Type B pancreatic cell (in vitro differentiated cells): ENCODE measurements at regions not wholly inside any gene's neighbourhood (a gene's known extent, or its start where the extent isn't known, plus 50 kb on each side); places are given as distances from the start of the nearest gene placed in this dataset.

ENCODE experiments used
- DNase-seq: peaks from one replicate; pipeline ENCODE4 v3.0.0; 2021; ENCODE audit warnings: mixed read lengths; ENCODE audit not compliant: unreplicated experiment; ENCODE audit errors: extremely low spot score
- H3K27ac Mint-ChIP-seq: 2 replicates; pipeline ENCODE4 v1.8.0; 2021; ENCODE audit warnings: mild to moderate bottlenecking, mixed read lengths
- H3K27me3 Mint-ChIP-seq: 2 replicates; pipeline ENCODE4 v1.8.0; 2021; ENCODE audit warnings: mixed read lengths
- H3K36me3 Mint-ChIP-seq: 2 replicates; pipeline ENCODE4 v1.8.0; 2021; ENCODE audit warnings: mixed read lengths
- H3K4me1 Mint-ChIP-seq: one replicate; pipeline ENCODE4 v1.8.0; 2021; ENCODE audit warnings: mixed read lengths; ENCODE audit not compliant: unreplicated experiment
- H3K4me3 Mint-ChIP-seq: 2 replicates; pipeline ENCODE4 v1.8.0; 2021; ENCODE audit warnings: mild to moderate bottlenecking, mixed read lengths
- H3K9me3 Mint-ChIP-seq: 2 replicates; pipeline ENCODE4 v1.8.0; 2021; ENCODE audit warnings: mixed read lengths
- TF ChIP-seq, protein P1 (sequence below): fragments of 200-600 bp; sonication (generic); conservative IDR thresholded peaks from 2 replicates; pipeline ENCODE4 v1.5.0; 2021; ENCODE audit warnings: antibody characterized with exemption, mild to moderate bottlenecking

DNA sequence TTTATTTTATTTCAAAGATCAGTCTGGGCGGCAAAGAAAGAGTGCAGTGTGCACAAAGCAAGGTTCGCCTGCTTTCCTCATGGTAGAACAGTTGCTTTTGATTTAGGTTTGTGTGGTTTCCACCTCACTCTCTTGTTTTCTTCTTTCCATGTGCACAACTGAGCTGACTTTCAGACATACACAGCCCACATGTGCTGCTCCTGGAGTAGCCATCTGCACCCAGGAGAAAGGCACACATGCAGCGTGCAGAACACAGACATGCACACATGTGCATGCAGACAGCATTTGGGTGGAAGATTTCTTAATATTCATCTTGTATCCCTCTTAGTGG is 302.1 kb downstream of the FZD1 start:
- H3K36me3 Mint-ChIP-seq: no peaks in the 10 kb centered on the region
- TF ChIP-seq, protein P1, sequence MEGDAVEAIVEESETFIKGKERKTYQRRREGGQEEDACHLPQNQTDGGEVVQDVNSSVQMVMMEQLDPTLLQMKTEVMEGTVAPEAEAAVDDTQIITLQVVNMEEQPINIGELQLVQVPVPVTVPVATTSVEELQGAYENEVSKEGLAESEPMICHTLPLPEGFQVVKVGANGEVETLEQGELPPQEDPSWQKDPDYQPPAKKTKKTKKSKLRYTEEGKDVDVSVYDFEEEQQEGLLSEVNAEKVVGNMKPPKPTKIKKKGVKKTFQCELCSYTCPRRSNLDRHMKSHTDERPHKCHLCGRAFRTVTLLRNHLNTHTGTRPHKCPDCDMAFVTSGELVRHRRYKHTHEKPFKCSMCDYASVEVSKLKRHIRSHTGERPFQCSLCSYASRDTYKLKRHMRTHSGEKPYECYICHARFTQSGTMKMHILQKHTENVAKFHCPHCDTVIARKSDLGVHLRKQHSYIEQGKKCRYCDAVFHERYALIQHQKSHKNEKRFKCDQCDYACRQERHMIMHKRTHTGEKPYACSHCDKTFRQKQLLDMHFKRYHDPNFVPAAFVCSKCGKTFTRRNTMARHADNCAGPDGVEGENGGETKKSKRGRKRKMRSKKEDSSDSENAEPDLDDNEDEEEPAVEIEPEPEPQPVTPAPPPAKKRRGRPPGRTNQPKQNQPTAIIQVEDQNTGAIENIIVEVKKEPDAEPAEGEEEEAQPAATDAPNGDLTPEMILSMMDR: no peak
- H3K4me1 Mint-ChIP-seq: peaks cover 34% of the 10 kb centered on the region
- peak overlapping the region; percentile 54 for H3K27ac Mint-ChIP-seq
- no peaks in the 10 kb centered on the region for H3K27me3 Mint-ChIP-seq
- DNase-seq: no peak
- H3K4me3 Mint-ChIP-seq: peak overlapping the region; percentile 17
- H3K9me3 Mint-ChIP-seq: peaks cover 8% of the 10 kb centered on the region

GRCh38 chr7:91567081-91568012 is 303.1 kb downstream of the FZD1 start:
- H3K9me3 Mint-ChIP-seq: peaks cover 8% of the 10 kb centered on the region
- H3K27ac Mint-ChIP-seq: peak overlapping the region; percentile 16
- H3K4me3 Mint-ChIP-seq: peak overlapping the region; percentile 26
- H3K36me3 Mint-ChIP-seq: no peaks in the 10 kb centered on the region
- DNase-seq: no peak
- peaks cover 34% of the 10 kb centered on the region for H3K4me1 Mint-ChIP-seq
- TF ChIP-seq, protein P1: no peak
- no peaks in the 10 kb centered on the region for H3K27me3 Mint-ChIP-seq

DNA sequence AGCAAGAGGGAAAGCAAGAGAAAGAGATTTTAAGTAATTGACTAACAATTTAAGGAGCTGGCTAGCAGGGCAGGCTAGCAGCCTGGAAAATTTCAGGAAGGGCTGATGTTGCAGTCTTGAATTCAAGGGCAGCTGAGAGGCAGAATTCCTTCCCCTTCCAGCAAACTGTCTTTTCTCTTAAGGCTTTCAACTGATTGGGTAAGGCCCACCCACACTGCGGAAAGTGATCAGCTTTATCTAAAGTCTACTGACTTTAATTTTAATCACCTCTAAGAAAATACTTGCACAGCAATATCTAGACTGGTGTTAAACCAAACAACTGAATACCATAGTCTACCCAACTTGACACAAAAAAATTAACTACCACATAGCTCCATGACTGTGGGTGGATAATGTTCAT is 303.9 kb downstream of the FZD1 start:
- Mint-ChIP-seq H3K4me1 (peaks cover 34% of the 10 kb centered on the region), H3K4me3 (no peak overlapping the region), H3K27me3 (no peaks in the 10 kb centered on the region), H3K9me3 (peaks cover 8% of the 10 kb centered on the region), H3K27ac (no peak overlapping the region), H3K36me3 (no peaks in the 10 kb centered on the region)
- TF ChIP-seq, protein P1: no peak
- DNase-seq: no peak

DNA sequence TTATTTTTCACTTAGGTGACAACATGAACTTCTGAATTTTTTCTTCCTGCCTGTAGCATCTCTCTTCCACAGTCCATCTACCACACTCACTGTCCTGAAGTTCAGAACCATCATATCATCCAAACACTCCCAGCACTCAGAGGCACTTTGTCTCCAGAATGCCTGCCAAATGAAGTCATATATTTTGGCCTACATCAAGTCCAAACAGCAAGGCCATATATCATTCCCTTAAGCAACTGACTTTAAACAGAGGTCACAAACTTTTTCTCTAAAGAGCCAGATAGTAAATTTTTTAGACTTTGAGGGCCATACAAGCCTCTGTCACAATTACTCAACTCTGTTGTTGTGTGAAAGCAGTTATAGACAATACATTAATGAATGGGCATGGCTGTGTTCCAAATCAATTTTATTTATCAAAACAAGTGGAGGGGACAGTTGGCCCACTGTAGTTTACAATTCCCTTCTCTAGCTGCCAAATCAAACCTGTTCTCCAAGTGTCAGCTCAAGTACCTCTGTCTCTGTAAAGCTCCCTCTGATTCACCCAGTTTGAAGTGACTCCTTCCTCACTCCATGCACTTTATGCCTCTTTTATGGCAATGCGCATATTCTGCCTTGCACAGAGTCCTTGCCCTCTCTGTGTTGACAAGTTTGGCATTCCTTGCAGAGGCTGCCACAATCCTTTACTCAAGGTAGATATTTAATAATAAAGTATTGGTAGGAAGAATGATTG is 305.7 kb downstream of the FZD1 start:
- no peaks in the 10 kb centered on the region for H3K36me3 Mint-ChIP-seq
- DNase-seq: no peak
- H3K27me3 Mint-ChIP-seq: no peaks in the 10 kb centered on the region
- H3K4me3 Mint-ChIP-seq: peak overlapping the region; percentile 5
- TF ChIP-seq, protein P1: no peak
- peaks cover 34% of the 10 kb centered on the region for H3K4me1 Mint-ChIP-seq
- peak overlapping the region; percentile 24 for H3K27ac Mint-ChIP-seq
- H3K9me3 Mint-ChIP-seq: peaks cover 8% of the 10 kb centered on the region

- Mint-ChIP-seq H3K27ac (no peak overlapping the region), H3K27me3 (no peaks in the 10 kb centered on the region), H3K36me3 (no peaks in the 10 kb centered on the region), H3K4me1 (peaks cover 30% of the 10 kb centered on the region), H3K4me3 (no peak overlapping the region), H3K9me3 (peaks cover 8% of the 10 kb centered on the region)
- no peak for DNase-seq
- TF ChIP-seq, protein P1: no peak
Measured at GRCh38 chr7:91570560-91570959, 306.3 kb downstream of the FZD1 start.
